AG20443 (cell line): ENCODE measurements at regions not wholly inside any gene's neighbourhood (a gene's known extent, or its start where the extent isn't known, plus 50 kb on each side); places are given as distances from the start of the nearest gene placed in this dataset.

Experiments used
- DNase-seq: peaks from one replicate; pipeline ENCODE4 v3.0.0; 2012; ENCODE audit warnings: low spot score, mixed read lengths

DNA sequence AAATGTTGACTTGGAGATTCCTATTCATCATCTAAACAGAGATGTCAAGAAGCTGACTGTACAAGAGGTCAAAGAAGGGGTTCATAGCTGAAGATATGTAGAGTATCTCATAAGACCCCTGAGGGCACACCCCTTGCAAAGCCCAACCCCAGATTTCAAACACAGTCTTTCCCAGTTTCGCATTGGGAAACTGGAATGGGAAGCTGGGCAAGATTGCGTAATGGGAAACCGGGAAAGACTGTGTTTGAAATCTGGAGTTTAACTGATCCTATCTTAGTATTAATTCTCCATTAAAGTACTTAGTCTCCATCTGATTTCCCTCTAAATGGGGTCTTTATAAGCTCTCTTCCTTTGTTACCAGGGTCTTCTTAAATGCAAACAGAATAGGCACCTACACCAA, 99.5 kb downstream of the FAM76B start:
- DNase-seq = no peak

DNA sequence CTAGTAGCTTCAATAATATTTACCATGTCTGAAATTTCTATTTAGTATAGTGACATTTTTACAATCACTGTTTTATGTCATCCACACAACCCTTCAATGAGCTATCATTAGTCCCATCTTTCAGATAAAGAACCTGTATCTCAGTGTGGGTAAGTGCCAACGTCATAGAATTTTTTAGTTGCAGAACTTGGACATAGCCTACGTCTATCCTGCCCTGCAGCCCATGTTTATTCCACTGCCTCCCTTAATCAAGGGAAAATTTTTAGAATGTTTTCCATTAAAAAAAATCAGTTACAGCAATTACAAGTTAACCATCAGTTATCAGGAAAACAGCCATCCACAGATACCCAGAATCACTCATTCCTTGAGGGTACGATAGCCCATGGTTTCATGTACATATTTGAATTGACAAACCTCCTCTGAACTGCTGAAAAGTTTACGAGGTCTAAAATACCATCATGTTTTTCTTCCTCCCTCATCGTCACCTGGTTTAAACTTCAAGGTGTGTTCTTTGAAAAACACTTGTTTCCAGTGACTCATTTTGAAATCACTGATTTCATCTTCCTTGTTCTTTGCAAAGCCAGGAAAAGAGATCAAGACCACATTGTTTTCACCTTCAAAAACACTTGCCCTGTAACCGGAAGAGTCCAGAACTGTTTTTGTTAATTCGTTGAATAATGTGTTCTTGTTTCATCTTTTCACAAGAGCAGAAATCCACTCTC, 100.9 kb downstream of the FAM76B start:
- no peak for DNase-seq

DNA sequence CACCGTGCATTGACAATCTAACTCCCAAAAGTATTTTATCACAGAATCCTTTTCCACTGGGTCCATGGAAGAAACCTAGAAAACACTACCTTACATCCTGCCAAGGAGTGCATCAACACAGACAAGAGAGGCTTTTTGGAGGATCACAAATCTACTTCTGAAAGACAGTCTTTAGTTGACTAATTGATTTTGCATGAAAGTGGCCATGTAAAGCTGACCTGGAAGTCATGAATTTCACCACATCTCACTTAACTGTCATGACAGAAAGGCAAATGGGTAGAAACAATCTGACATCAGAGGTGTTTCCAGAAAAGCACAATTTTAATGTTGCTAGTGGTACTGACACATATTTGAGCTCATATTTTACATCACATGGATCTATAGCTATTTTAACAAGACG, 101.6 kb downstream of the FAM76B start:
- DNase-seq = no peak

DNA sequence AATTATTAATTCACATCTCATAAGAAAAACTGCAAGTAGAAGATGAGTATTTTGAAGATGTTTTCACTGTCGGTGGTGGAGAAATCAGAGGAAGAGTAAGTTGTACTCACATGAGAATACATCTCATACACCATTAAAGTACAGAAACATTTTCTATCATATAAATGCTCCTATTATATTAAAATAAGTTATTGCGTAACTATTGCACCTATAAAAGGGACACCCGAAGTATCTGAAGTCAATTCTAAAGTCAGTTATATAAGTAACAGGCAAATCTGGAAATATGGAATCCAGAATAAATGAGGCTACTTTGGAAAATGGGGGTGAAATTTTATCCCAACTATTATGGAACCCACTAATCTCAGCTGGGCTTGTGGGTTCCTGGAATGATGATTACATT, 103.3 kb downstream of the FAM76B start:
- no peak for DNase-seq

DNA sequence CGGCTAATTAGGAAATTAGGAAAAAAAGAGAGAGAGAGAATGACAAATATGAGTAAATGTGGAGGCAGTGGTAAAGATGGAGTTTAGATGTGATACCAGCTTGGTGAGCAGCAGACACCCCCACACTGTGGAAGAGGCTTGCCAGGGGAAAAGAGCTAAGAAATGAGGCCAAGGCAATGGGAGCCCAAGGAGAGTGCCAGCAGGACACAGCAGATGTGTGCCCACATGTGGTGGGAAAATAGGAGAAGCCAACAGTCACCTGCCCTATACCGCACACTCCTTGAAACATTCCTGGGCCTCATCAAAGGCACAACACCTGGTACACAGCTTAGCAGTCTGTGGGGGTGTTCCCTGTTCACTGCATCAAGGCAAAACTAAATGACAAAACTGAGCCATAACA, 104.9 kb downstream of the FAM76B start:
- DNase-seq = no peak

DNA sequence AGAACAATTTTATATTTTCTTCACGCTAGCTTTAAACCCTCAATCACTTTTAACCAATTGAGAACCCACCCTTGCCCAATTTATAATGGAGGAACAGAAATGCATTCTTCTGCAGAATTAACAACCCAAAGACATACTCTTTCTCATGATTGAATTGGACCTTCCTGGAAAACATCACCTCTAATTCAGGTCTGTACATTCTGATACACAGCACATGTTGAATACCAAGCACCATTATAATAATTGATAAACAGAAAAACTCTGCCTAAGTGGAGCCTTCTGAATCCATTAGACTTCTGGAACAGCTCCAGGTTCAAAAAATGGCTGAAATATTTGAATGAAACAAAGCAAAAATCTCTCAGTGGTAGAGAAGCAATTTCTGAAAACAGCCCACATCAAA, 105.4 kb downstream of the FAM76B start:
- DNase-seq = no peak

DNA sequence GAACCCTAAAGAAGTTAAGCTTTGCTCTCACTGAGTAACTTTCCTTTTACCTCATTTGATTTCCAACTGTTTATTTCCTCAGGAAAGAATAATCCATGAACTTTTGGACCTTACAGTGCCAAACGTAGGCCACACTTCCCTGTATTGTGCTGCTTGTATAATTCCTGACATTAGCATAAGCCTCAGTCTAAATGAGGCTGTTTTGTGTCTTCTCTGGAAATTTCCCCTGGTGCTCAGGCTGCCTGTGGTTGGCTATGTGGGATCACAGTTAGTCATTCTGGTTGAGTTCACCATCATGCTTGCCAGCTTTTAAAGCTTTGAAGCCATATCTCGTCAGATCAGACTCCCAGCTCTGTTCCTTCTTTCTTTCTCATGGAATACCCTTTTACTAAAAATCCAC, 107.0 kb downstream of the FAM76B start:
- DNase-seq = peak; percentile 69

DNA sequence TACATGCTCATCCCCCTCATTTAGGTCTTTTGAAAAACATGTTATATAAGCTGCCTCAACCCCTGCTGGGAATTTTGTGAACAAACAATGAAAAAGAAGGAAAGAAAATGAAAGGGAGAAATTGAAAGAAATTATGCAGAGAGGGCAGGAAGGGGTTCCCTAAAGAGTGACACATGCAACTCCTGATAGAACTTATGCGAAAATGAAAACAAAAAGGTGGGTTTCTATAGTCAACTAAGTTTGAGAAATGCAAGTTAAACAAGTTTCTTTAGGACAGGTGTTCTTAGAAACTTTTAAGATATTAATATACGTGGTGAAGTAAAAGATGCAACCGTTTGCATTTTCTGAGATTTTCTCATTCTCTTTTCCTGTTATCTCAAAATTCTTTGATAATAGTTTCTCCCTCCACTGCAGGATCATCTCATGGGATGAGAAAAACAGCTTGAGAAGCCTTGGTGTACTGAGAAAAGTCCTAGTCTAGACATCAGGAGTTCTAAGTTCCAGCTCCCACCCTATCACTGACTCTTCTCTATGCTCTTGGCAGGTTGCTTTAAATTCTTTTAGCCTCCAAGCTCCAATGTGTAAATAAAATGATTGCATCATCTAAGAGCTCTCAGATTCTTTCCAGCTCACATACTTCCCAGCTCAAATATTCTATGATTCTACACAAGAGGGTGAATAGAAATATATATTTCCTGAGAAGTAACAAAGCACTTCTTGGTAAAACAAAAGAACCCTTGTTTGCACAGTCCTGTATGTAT, 109.2 kb downstream of the FAM76B start:
- peak; percentile 75 for DNase-seq

DNA sequence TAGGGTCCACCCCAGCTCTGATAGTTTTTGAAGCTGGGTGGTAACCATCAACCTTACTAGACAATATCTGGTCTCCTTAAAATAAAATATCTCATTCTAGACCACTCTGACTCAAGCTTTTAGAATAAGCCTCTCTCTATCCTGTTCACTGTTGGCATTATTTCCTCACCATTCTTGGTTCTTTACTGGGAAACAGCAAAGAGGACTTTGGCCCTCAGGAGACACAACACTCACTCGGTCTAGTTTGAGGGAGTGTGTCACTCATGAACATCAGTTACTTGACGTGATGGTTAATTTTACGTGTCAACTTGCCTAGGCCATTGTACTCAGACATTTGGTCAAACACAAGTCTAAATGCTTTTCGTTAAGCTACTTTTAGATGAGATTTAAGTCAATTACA, 110.6 kb downstream of the FAM76B start:
- no peak for DNase-seq

DNA sequence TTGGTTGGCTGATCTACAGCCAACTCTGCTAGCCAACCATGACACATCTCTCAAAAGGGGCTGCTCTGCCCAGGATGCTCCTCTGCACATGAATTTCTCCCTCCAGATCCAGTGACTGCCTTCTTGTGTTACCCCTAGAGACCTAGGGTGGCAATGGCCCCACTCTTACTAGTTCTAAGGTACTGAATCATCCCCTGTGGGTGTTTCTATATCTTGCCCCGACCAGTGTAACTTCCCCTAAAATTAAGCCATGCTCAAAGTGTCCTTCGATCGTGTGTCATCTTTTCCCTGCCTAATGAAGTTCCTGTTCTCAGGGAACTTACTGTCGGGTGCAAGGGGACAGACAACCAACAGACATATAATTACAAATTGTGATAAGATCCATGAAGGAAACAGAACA, 113.3 kb downstream of the FAM76B start:
- DNase-seq = no peak

DNA sequence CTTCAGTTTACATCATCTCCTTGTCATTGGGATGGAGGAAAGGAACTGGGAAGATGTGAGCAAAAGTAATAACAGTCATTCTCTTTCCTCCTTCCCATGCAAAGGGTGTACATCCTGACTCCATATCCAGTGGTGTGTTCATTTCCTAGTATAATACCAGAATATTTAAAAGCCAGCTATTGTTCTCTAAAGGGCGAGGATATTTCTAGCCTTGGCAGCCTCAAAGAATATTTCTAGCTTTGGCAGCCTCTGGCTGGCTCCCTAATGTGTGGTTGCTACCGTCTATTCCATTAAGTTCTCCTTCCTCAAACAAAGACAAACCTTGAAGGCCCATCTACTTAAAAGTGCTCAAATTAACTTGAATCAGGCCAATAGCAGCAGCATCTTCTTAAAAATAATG, 114.0 kb downstream of the FAM76B start:
- no peak for DNase-seq

DNA sequence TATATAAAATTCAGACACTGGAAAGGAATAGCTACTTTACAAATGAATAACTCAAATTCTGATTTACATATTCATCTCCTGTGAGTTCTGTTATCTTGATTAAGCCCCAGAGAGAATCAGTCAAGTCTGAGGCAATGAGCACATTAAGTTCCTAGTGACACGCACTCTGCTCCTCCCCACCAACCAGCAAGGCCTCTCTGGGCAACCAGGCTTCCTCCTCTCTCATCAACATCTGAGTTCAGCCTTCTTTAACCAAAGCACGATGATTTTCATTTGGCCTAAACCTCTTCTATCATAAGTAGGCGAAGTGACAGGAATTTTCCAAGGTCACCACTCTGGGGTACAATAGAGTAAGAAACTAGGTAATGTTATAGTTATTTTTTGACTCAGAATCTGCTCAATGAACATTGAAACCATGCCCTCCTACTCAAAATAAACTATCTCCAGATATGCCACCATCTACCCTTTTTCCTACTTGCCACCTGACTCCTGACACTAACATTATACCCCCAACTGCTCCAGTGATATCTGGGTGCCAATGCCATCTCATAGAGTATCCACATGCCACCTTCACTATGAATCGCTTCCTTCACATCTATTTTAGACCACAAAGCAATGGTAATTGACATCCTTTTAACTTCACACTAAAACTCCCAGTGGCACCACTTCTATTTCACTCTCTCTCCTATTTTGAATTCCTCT, 114.8 kb downstream of the FAM76B start:
- no peak for DNase-seq

DNA sequence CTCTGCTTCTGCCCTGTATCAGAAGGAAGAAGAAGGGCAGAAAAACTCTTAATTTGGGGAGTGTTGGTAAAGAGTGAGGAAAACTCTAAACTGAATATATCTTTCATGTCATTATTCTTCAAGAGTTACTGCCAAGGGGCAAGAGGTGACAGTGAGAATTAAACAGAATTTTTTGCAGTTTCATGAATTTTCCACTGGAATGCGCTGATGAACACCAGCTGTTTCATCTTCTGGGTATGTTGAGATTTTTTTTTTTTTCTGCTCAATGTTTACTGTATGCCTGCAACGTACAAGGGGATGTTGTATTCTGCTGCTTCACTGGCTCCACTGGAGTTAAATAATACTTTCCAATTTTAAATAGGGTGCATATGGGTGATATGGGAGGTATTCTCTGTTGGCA, 117.8 kb downstream of the FAM76B start:
- DNase-seq = peak; percentile 29

DNA sequence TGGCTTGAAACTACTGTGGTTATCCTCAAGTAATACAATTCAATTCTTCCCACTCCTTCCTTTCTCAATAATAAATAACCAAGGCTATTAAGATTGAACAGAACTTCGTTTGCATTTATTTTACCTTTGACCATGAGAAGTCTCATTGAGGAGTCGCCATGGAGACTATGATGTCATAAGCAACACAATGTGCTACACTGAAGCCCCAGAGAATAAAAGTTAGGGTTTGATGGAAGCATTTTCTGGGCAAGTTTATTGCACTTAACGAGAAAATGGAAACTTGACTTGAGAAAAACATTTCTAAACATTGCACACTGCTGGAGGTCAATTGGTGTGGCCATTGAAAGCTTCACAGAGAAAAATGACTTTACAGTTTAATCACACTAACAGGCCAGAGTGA, 121.5 kb downstream of the FAM76B start:
- no peak for DNase-seq

DNA sequence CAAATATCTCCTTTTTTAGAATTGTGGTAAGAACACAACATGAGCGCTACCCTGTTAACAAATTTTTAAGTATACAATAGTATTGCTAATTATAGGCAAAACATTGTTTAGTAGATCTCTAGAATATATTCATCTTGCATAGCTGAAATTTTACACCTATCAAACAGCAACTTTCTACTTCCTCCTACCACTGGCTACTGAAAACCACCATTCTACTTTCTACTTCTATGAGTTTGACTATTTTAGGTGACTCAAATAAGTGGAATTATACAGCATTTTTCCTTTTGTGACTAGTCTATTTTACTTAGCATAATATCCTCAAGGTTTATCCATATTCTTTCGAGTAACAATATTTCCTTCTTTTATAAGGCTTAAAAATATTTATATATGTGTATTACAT, 128.4 kb downstream of the FAM76B start:
- DNase-seq = no peak

DNA sequence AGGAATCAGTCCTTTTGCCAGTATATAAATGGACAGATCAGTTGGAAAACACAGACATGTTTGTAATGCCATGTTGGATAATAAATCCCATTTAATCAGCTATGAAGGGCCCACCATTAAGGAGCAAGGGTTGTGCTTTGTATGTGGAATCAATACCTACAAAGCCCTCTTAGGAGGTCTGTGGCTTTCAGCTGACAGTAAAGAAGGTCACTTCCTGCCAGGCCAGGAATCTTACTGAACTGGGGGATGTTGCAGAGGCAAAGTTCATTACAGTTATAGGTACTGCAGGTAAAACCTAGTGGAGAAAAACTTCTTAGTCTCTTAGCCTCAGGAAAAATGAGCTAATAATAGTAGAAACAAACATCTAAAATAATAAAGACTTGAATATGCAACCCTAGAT, 129.5 kb downstream of the FAM76B start:
- no peak for DNase-seq

DNA sequence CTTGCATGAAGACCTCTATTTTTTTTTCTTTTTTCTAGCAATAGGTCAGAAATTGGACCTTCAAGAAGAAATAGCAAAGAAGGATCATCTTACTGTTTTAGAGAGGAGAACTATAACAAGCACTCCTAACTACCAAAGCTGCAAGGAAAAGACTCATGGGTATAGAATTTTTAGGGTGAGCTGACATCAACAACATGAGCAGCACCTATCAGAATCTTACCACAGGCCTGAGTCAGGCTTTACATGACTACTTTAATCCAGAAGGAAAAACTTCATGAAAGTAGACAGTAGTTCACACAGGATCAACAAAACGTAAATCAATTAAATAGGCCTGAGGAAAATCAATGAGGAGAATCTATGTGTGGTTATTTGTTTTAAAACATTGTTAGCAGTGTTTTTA, 130.5 kb downstream of the FAM76B start:
- peak; percentile 11 for DNase-seq

DNA sequence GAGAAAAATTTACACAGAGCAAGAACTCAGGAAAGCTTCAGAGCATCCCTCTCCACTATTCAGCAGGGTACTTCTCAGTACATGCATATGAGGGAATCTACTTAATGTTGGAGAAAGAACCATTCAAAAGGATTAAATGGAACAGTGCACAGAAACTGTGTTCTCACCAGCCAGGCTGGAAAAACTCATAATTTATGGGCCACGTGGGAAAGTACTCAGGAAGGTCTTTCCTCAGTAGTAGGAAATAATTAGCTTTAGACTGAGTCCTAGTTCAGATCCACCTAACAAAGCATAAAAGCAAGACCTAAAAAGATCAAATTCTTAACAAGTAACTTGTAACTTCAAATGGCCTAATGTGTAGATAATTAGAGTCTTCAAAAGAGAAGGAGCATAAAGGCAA, 134.0 kb downstream of the FAM76B start:
- DNase-seq = no peak

DNA sequence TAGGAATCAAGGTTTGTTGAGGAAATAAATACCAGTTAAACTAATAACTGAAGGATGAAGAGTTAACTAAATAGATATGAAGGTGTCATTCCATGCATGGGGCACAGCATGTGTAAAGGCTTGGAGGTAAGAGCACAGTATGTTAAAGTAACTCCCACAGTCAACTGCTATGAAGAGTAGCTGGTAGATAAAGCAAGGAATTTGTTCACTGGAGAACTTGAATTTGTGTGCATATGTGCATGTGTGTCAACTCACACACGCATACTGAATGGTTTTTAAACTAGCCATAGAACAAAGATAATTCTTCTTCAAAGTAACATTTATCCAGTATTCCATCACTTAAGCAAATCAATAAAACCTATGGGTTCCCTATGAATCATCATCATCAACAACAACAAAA, 135.9 kb downstream of the FAM76B start:
- DNase-seq = no peak

DNA sequence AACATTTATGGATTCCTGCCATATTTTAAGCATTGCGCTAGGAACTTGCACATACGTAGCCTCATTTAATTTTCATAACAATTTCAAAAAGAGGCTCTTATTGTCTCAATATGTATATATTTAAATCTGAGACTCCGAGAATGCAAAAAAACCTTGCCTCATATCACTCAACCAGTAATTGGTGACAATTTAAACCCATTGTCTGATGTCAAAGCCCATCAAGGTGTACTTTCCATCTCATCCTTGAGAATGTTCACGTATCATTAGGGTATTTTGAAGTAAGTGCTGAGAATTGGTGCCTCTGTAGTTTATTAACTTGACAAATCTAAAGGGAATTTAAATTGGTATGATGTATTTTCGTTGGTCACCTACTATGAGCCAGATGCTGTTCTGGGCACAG, 136.5 kb downstream of the FAM76B start:
- DNase-seq = no peak

DNA sequence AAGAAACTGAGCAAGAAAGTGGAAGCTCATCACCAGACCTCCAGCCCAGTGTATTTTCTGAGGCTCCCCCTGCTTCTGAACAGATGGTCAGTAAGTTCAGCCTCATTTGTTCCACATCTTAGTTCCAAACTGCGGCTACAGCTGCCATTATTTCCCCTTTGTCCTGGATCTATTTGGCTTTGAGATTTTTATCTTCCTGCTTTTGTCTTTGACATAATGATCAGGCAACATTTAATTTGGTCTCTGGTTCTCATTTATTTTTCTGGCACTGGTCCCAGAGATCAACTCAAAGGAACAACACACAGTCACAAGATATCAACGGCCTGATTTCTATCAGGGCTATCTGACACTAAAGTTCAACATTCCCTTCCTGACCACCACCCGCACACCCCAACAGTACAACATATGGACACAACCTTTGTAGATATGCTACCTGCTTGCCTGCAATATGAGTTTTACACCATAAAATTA, 137.5 kb downstream of the FAM76B start:
- no peak for DNase-seq

DNA sequence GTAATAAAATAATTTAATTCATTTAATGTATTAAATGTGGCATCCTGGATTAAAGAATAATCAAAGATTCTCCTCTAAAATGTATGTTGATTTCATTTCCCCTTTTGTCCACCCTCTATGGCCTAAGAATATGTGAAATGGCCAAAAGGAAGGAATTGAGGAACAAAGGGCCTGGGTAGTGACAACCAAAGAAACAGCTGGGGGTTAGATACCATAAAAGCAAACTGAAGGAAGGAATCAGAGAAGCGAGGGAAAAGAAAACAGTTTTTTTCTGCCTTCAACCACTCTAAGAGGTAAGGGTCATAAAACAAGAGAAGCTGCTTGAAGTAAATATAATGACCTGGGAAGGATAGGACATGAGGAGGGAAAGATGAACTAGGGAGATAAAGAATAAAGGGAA, 139.3 kb downstream of the FAM76B start:
- DNase-seq = no peak

DNA sequence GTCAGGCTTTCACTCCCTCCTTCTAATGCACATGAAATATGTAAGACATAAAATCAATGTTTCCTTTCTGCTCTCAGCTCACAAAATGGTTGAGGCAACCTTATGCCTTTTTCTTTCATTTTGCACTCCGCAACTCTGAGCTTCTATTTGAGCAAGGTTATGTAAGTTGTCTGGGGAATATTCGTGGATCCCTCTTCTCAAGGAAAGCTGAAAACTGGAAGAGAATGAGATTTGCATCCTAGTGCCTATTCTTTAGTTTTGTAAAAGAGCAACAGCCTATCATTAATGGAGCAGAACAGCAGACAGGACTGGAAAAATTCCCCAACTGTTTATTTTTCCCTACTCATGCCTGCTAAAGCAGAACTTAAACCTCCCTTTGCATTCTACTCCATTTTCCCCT, 141.7 kb downstream of the FAM76B start:
- no peak for DNase-seq
